ACC112 (cell line): ENCODE measurements at regions not wholly inside any gene's neighbourhood (a gene's known extent, or its start where the extent isn't known, plus 50 kb on each side); places are given as distances from the start of the nearest gene placed in this dataset.
"Not testable (repeated sequence)": the region's sequence is repeated elsewhere in the genome, so short reads cannot be mapped to it uniquely, and the experiment has no call there.

ENCODE experiments used
- H2AFZ ChIP-seq: fragments of 200-600 bp; sonication (generic); one replicate; pipeline ENCODE4 v1.6.0; 2017; ENCODE audit warnings: antibody characterized with exemption, low read length; ENCODE audit not compliant: unreplicated experiment
- H3K27ac ChIP-seq: fragments of 200-600 bp; sonication (generic); 2 replicates; pipeline ENCODE4 v1.5.1; 2014; ENCODE audit warnings: low read depth, mild to moderate bottlenecking, antibody characterized with exemption, low read length, moderate library complexity
- H3K27me3 ChIP-seq: fragments of 200-600 bp; sonication (generic); 2 replicates; pipeline ENCODE4 v1.6.1; 2014; ENCODE audit warnings: mild to moderate bottlenecking, antibody characterized with exemption, low read length, moderate library complexity, mixed read lengths; ENCODE audit not compliant: insufficient read depth
- H3K36me3 ChIP-seq: fragments of 200-600 bp; sonication (generic); 2 replicates; pipeline ENCODE4 v1.6.1; 2016; ENCODE audit warnings: mild to moderate bottlenecking, antibody characterized with exemption, low read length, moderate library complexity, mixed read lengths; ENCODE audit not compliant: insufficient read depth
- H3K4me1 ChIP-seq: fragments of 200-600 bp; sonication (generic); one replicate; pipeline ENCODE4 v1.6.1; 2016; ENCODE audit warnings: low read length, mixed read lengths; ENCODE audit not compliant: insufficient read depth, unreplicated experiment, control insufficient read depth
- H3K4me3 ChIP-seq: fragments of 200-600 bp; sonication (generic); 2 replicates; pipeline ENCODE4 v1.5.1; 2014; ENCODE audit warnings: mild to moderate bottlenecking, low read depth, low read length
- H3K79me2 ChIP-seq: fragments of 200-600 bp; sonication (generic); one replicate; pipeline ENCODE4 v1.6.0; 2016; ENCODE audit warnings: low read length; ENCODE audit not compliant: control insufficient read depth, unreplicated experiment, insufficient read depth

- Histone ChIP-seq H3K27ac (peak overlapping the region; percentile 46; the same call in 1 of the 2 replicates), H3K4me1 (peaks cover 26% of the 10 kb centered on the region), H3K79me2 (no peaks in the 10 kb centered on the region), H3K27me3 (no peaks in the 10 kb centered on the region), H2AFZ (peak overlapping the region; percentile 30), H3K4me3 (no peak overlapping the region), H3K36me3 (no peaks in the 10 kb centered on the region)
Observed at GRCh38 chr14:22291406-22291805, 297.6 kb downstream of the DAD1 start.

GRCh38 chr14:22289570-22289969 lies 299.5 kb downstream of the DAD1 start:
- Histone ChIP-seq H3K27ac (no peak overlapping the region), H3K4me3 (no peak overlapping the region)

GRCh38 chr14:22285991-22286390 lies 303.0 kb downstream of the DAD1 start:
- Histone ChIP-seq H3K36me3 (no peaks in the 10 kb centered on the region), H2AFZ (no peak overlapping the region), H3K27ac (no peak overlapping the region), H3K79me2 (no peaks in the 10 kb centered on the region), H3K4me1 (peaks cover 21% of the 10 kb centered on the region), H3K4me3 (no peak overlapping the region), H3K27me3 (no peaks in the 10 kb centered on the region)

More at GRCh38 chr14:22289570-22289969, 299.5 kb downstream of the DAD1 start:
- Histone ChIP-seq H3K4me1 (peaks cover 22% of the 10 kb centered on the region), H3K36me3 (no peaks in the 10 kb centered on the region), H3K27me3 (no peaks in the 10 kb centered on the region), H2AFZ (no peak overlapping the region), H3K79me2 (no peaks in the 10 kb centered on the region)

DNA sequence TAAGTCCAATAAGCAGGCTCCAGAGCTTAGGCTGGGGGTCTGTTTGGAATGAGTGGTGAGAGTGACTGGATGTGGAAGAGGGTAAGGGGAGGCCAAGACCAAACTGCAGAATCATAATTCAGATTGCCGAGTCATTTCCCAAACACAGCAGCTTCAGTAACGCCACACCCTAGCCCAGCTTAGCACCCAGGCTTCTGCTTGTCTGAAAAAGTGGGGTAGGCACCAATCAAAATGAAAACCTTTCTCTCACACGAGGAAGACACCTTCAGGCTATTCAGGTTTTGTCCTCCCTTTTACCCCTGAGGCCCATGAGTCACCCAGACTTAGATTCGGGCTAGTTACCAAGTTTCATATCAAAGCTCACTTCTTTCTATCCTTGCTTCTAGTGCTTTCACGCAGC lies 306.1 kb downstream of the DAD1 start:
- no peaks in the 10 kb centered on the region for H3K36me3 ChIP-seq
- no peak overlapping the region for H2AFZ ChIP-seq
- no peaks in the 10 kb centered on the region for H3K79me2 ChIP-seq
- peaks cover 13% of the 10 kb centered on the region for H3K4me1 ChIP-seq
- no peak overlapping the region for H3K27ac ChIP-seq
- H3K4me3 ChIP-seq, result no peak overlapping the region
- no peaks in the 10 kb centered on the region for H3K27me3 ChIP-seq

GRCh38 chr14:22282417-22282816 lies 306.6 kb downstream of the DAD1 start:
- Histone ChIP-seq H3K79me2 (no peaks in the 10 kb centered on the region), H3K36me3 (no peaks in the 10 kb centered on the region), H3K27ac (no peak overlapping the region), H3K4me1 (peaks cover 7% of the 10 kb centered on the region), H3K27me3 (no peaks in the 10 kb centered on the region), H2AFZ (no peak overlapping the region), H3K4me3 (no peak overlapping the region)

DNA sequence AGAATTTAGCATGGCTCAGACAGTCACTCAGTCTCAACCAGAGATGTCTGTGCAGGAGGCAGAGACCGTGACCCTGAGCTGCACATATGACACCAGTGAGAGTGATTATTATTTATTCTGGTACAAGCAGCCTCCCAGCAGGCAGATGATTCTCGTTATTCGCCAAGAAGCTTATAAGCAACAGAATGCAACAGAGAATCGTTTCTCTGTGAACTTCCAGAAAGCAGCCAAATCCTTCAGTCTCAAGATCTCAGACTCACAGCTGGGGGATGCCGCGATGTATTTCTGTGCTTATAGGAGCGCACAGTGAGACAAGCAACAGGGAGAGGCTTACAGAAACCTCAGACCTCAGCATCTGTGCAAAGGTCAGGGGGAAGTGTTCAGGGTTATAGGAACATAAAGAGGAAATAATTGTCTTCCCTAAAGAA lies 307.6 kb downstream of the DAD1 start:
- H2AFZ ChIP-seq, H3K4me1 ChIP-seq, H3K27ac ChIP-seq, H3K36me3 ChIP-seq, H3K4me3 ChIP-seq, H3K79me2 ChIP-seq, H3K27me3 ChIP-seq: not testable (repeated sequence)

- no peaks in the 10 kb centered on the region for H3K36me3 ChIP-seq
- peaks cover 5% of the 10 kb centered on the region for H3K4me1 ChIP-seq
- no peak overlapping the region for H3K4me3 ChIP-seq
- no peak overlapping the region for H3K27ac ChIP-seq
- H3K79me2 ChIP-seq, result no peaks in the 10 kb centered on the region
- peaks cover 13% of the 10 kb centered on the region for H3K27me3 ChIP-seq
- no peak overlapping the region for H2AFZ ChIP-seq
Observed at GRCh38 chr14:22280497-22281316, 308.3 kb downstream of the DAD1 start.

- no peaks in the 10 kb centered on the region for H3K36me3 ChIP-seq
- no peak overlapping the region for H2AFZ ChIP-seq
- H3K4me3 ChIP-seq, result no peak overlapping the region
- H3K4me1 ChIP-seq, result no peaks in the 10 kb centered on the region
- peaks cover 21% of the 10 kb centered on the region for H3K27me3 ChIP-seq
- H3K27ac ChIP-seq, result no peak overlapping the region
- no peaks in the 10 kb centered on the region for H3K79me2 ChIP-seq
Observed at GRCh38 chr14:22276913-22277816, 311.9 kb downstream of the DAD1 start.

- Histone ChIP-seq H2AFZ (no peak overlapping the region), H3K4me3 (no peak overlapping the region), H3K36me3 (no peaks in the 10 kb centered on the region), H3K27ac (no peak overlapping the region), H3K4me1 (peaks cover 15% of the 10 kb centered on the region), H3K27me3 (peaks cover 21% of the 10 kb centered on the region), H3K79me2 (no peaks in the 10 kb centered on the region)
Observed at GRCh38 chr14:22271838-22272799, 316.9 kb downstream of the DAD1 start.

- Histone ChIP-seq H3K36me3 (no peaks in the 10 kb centered on the region), H3K4me3 (no peak overlapping the region), H2AFZ (no peak overlapping the region), H3K4me1 (peaks cover 41% of the 10 kb centered on the region), H3K27me3 (no peaks in the 10 kb centered on the region; the same call in 1 of the 2 replicates), H3K79me2 (no peaks in the 10 kb centered on the region), H3K27ac (no peak overlapping the region)
Observed at GRCh38 chr14:22268875-22269274, 320.1 kb downstream of the DAD1 start.
